Activated CD8-positive, alpha-beta memory T cell treated with anti-CD3 and anti-CD28 coated beads for 36 hours (primary cell): ENCODE measurements at regions not wholly inside any gene's neighbourhood (a gene's known extent, or its start where the extent isn't known, plus 50 kb on each side); places are given as distances from the start of the nearest gene placed in this dataset.
"Not testable (repeated sequence)": the region's sequence is repeated elsewhere in the genome, so short reads cannot be mapped to it uniquely, and the experiment has no call there.

ENCODE experiments used
- CTCF ChIA-PET: fragments of 350-600 bp; sonication (Branson Sonifier 250); formaldehyde crosslinking; loops from one replicate; lab custom pipeline; 2021; ENCODE audit warnings: antibody characterized with exemption; lab: Charles Lee
- POLR2A ChIA-PET: fragments of 350-600 bp; sonication (Branson Sonifier 250); formaldehyde crosslinking; loops from one replicate; lab custom pipeline; 2021; ENCODE audit warnings: antibody characterized with exemption; lab: Charles Lee

DNA sequence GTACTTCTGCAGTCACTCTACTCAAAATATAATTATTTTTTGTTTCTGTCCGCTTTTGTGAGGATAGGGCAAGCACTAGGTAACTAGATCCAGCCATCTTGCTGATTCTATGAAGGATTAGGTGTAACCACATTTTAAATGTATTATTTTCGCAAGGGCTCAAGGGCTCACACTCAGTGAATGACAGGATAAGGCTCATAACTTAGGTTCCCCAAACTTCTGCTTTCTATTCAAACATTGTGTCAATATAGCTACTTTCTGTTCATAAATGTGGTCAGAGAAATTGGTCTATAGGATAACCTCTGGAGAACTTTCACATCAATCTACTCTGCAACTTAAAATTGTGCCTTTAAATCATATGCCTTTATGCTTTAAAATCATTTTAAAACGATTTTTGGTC, 1141.2 kb downstream of the SORCS1 start:
- ChIA-PET CTCF (no interaction called here), POLR2A (no interaction called here)

- POLR2A ChIA-PET, CTCF ChIA-PET: not testable (repeated sequence)
Observed at GRCh38 chr10:106019559-106019958, 1144.9 kb downstream of the SORCS1 start.

DNA sequence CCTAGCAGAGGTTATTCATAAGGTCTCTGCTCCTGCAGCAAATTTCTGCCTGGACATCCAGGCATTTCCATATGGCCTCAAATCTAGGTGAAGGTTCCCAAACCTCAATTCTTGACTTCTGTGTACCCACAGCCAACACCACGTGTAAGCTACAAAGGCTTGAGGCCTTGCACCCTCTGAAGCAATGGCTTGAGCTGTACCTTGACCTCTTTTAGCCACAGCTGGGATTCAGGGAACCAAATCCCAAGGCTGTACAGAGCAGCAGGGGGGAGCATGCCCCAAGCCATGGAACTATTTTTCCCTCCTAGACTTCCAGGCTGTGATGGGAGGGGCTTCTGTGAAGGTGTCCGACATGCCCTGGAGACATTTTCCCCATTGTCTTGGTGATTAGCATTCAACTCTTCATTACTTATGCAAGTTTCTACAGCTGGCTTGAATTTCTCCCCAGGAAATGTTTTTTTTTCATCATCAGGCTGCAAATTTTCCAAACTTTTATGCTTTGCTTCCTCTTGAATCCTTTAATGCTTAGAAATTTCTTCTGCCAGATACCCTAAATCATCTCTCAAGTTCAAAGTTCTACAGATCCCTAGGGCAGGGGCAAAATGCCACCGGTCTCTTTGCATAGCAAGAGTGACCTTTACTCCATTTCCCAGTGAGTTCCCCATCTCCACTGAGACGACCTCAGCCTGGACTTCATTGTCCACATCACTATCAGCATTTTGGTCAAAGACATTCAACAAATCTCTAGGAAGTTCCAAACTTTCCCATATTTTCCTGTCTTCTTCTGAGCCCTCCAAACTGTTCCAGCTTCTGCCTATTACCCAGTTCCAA, 1148.9 kb downstream of the SORCS1 start:
- POLR2A ChIA-PET, CTCF ChIA-PET: not testable (repeated sequence)

- ChIA-PET POLR2A (no interaction called here), CTCF (no interaction called here)
Observed at GRCh38 chr10:106011250-106011649, 1153.3 kb downstream of the SORCS1 start.

- ChIA-PET CTCF (no interaction called here), POLR2A (no interaction called here)
Observed at GRCh38 chr10:106000721-106001120, 1163.8 kb downstream of the SORCS1 start.

- CTCF ChIA-PET, result no interaction called here
- POLR2A ChIA-PET, result no interaction called here
Observed at GRCh38 chr10:105993609-105994008, 1170.9 kb downstream of the SORCS1 start.

- POLR2A ChIA-PET, result no interaction called here
- CTCF ChIA-PET, result no interaction called here
Observed at GRCh38 chr10:105992928-105993327, 1171.6 kb downstream of the SORCS1 start.

GRCh38 chr10:105990529-105990928, 1174.0 kb downstream of the SORCS1 start:
- ChIA-PET CTCF (no interaction called here), POLR2A (no interaction called here)

DNA sequence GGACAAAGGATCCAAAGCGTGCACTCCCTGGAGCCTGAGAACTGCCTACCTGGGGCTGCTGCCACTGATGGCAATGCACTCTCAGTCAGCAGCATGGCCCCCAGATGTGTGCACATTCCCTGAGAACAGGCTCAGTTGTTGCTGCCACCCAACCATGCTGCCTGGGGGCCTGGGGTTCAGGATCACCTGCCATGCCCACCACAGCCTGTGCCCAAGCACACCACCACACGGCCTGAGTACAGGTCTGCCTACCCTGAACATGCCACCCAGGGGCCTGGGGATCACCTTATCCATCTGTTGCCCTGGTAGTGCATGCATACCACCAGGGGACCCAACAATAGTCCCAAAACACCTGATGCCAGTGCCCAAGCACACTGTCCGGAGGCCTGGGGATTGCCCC, 1174.5 kb downstream of the SORCS1 start:
- ChIA-PET CTCF (no interaction called here), POLR2A (no interaction called here)

GRCh38 chr10:105988848-105989247, 1175.7 kb downstream of the SORCS1 start:
- POLR2A ChIA-PET, result no interaction called here

GRCh38 chr10:105986912-105987635, 1177.4 kb downstream of the SORCS1 start:
- CTCF ChIA-PET, result no interaction called here
- POLR2A ChIA-PET, result no interaction called here

More at GRCh38 chr10:105988848-105989247, 1175.7 kb downstream of the SORCS1 start:
- CTCF ChIA-PET, result no interaction called here

DNA sequence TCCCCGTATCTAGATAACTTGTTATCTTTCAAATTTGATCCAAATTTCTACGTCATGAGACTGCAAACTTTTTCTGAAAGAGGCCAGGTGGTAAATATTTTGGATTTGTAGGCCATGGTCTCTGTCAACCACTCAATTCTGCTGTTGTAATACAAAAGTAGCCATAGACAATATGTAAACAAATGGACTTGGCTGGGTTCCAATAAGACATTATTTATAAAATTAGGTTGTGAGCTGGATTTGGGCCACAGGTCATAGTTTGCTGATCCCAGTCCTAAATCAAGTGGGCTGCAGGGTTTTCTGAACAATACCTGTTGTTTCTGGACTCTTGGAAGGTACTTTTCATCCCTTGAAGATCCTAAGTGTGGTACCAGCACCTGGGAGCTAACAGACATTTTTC, 1178.0 kb downstream of the SORCS1 start:
- ChIA-PET POLR2A (no interaction called here), CTCF (no interaction called here)

DNA sequence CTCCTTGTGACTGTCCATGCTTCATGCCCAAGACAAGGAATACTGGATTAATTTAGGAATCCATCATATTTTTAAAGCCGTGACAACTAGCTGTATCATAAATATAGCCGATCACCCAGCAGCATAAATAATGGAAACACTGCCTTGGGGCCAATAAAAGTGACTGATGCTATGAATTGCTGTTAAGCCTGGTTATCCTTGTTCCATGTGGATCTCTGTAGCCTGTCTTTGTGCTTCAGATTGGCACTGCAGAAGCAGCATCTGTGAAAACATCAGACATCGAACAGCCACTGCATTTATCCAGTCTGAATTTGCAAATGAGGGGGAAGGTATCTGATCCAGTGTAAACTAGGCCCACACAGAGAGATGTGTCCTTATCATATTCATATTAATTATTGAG, 1181.8 kb downstream of the SORCS1 start:
- POLR2A ChIA-PET, result no interaction called here
- CTCF ChIA-PET, result no interaction called here

DNA sequence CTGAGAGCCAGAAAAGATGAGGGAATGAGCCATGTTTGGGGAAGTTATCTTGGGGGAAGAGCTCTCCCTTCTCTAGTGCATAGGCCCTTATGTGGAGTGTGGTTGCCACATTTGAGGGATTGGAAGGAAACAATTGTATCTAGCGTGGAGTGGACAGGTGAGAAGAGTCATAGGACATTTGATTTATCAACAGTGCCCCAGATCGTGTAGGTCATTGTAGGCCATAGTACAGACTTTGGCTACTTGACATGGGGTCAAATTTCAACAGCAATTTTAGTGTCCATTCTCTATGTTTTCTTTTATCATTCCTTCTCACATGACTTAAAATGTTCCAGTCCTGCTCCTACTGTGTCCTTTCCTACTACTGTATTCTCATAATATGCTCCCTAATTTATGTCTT, 1182.8 kb downstream of the SORCS1 start:
- ChIA-PET CTCF (no interaction called here), POLR2A (no interaction called here)

GRCh38 chr10:105974803-105975456, 1189.6 kb downstream of the SORCS1 start:
- CTCF ChIA-PET, result no interaction called here
- POLR2A ChIA-PET, result no interaction called here

DNA sequence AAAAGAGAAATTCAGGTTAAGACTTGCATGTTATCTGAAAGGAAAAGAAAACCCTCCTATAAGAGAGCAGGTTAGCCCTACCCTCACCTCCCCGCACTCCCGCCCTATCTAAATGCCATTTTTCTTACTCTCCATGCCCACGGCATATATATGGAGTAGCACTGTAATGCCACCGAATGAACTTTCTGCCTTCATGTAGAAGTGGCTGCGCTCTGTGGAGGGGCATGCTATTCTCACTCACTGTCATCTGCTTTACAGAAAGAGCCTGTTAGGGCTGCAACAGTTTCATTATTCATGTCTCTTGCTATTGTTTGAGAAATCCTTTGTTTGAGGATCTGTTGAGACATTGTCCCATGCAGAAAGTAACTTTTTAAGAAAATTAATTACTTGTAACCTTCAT, 1190.6 kb downstream of the SORCS1 start:
- POLR2A ChIA-PET, result no interaction called here

DNA sequence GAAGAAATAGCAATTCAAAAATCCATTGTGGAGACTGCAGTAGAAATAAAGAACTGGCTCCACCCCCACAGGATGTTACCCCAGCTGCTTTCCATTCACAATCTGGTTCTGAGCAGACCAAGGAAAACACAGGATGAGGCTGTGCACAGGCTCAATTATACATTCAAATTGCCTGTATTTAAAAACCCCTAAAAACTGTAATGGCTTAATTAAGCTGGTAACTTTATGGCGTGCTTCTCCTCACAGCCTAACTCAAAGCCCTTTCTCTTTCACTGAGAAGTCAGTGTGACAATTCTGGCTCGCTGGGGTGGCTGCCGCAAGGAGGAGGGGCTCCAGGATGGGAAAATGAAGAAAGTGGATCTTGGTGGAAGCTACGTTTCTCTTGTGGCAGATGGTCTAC, 1191.1 kb downstream of the SORCS1 start:
- ChIA-PET POLR2A (no interaction called here), CTCF (no interaction called here)

More for the DNA sequence above, 1190.6 kb downstream of the SORCS1 start:
- CTCF ChIA-PET, result no interaction called here

DNA sequence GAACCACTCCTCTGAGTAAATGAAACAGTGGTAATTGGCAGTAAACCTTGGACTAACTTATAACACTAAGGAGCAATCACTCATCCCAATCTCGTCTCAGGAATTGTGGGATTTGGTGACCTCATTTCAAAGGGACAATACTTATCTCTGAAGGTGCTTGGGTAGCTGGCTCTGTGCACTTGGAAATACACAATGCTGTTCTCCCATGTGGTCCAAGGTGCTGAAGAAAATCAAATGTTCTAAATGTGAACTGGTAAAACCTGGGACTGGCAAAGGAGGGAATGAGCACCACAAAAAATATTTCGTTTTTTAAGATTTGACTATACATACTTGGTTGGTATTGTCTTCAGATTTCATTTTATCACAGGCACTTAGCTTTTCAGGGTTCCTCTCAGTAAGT, 1193.0 kb downstream of the SORCS1 start:
- POLR2A ChIA-PET, result no interaction called here

DNA sequence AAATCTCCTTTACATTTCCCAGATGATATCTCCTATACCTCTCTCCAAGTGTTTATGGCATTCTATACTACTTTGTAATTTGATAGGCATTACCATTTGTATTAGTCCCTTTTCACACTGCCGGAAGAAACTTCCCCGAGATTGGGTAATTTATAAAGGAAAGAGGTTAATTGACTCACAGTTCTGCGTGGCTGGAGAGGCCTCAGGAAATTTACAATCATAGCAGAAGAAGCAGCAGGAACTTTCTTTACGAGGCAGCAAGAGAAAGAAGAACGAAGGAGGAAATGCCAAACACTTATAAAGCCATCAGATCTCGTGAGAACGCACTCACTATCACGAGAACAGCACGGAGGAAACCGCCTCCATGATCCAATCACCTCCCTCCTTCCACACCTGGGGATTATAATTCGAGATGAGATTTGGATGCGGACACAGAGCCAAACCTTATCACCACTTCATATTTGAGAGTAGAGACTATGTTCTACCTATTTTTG, 1194.6 kb downstream of the SORCS1 start:
- CTCF ChIA-PET, result no interaction called here
- POLR2A ChIA-PET, result no interaction called here

More for the DNA sequence above, 1193.0 kb downstream of the SORCS1 start:
- CTCF ChIA-PET, result no interaction called here

- ChIA-PET POLR2A (no interaction called here), CTCF (no interaction called here)
Observed at GRCh38 chr10:105968666-105969065, 1195.8 kb downstream of the SORCS1 start.
